ENCODE measurements at regions not wholly inside any gene's neighbourhood (a gene's known extent, or its start where the extent isn't known, plus 50 kb on each side); places are given as distances from the start of the nearest gene placed in this dataset.
"Not testable (repeated sequence)": the region's sequence is repeated elsewhere in the genome, so short reads cannot be mapped to it uniquely, and the experiment has no call there.

DNA sequence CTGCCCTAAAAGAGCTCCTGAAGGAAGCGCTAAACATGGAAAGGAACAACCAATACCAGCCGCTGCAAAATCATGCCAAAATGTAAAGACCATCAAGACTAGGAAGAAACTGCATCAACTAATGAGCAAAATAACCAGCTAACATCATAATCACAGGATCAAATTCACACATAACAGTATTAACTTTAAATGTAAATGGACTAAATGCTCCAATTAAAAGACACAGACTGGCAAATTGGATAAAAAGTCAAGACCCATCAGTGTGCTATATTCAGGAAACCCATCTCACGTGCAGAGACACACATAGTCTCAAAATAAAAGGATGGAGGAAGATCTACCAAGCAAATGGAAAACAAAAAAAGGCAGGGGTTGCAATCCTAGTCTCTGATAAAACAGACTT, 88.8 kb upstream of the CAV2 start:
- H3K27me3 ChIP-seq (ENCODE audit: control insufficient read depth, insufficient read depth, low read length); H3K4me3 Mint-ChIP-seq; H3K36me3 ChIP-seq (ENCODE audit: control insufficient read depth, insufficient read depth, low read length); DNase-seq; H3K27me3 Mint-ChIP-seq; H3K9me3 Mint-ChIP-seq; H3K4me1 Mint-ChIP-seq; H3K36me3 Mint-ChIP-seq; H3K4me1 ChIP-seq (ENCODE audit: control insufficient read depth, insufficient read depth, low read length, poor library complexity, severe bottlenecking); H3K27ac ChIP-seq (ENCODE audit: insufficient read depth, low read length, poor library complexity, severe bottlenecking); H3K4me3 ChIP-seq (ENCODE audit: low read depth, low read length); H3K9me3 ChIP-seq (ENCODE audit: control insufficient read depth in 2 of 2, low read length in 2 of 2); H3K27ac Mint-ChIP-seq; ATAC-seq (ENCODE audit: low read depth in 2 of 2): not testable (repeated sequence)

DNA sequence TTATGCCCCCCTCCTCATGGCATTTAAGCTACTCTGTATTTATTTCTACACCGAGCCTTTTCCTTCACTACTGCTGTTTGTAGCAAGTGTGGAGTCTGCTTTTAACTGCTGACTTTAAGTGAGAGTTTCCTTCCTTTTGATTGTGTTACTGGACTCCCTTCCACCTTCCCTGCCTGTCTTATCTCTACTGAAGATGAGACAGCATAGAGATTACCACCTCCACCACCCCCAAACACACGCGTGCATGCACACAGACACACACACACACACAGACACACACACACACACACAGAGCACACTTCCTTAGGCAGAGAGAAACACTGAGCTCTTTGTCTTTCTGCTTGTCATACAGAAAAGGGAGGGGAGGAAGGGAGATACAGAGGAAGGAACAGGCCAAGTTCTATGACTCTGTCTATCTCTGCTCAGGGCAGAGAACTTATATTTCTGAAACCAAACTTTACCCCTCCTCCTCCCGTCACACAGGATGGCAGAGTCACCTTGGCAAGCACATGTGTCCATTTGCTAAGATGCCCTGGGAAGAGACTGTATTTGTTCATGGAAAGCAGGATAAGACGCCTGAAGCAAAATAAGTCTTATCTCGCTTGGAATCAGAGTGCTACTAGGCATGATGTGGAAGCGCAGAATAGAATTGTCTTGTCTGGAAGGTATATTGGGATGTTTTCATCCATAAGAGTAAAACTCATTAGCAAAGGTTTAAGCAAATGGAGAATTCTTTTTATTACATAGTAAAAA, 81.8 kb upstream of the CAV2 start:
- no peaks in the 10 kb centered on the region for H3K4me1 ChIP-seq (ENCODE audit: control insufficient read depth, insufficient read depth, low read length, poor library complexity, severe bottlenecking)
- peaks cover 0 to 5% (median 0%) of the 10 kb centered on the region in 7 donors for H3K9me3 Mint-ChIP-seq
- H3K27ac ChIP-seq (ENCODE audit: insufficient read depth, low read length, poor library complexity, severe bottlenecking), result no peak overlapping the region
- no peaks in the 10 kb centered on the region for H3K36me3 Mint-ChIP-seq
- H3K9me3 ChIP-seq (ENCODE audit: control insufficient read depth in 2 of 2, low read length in 2 of 2), result no peaks in the 10 kb centered on the region
- no peak overlapping the region for H3K4me3 Mint-ChIP-seq
- no peaks in the 10 kb centered on the region for H3K27me3 ChIP-seq (ENCODE audit: control insufficient read depth, insufficient read depth, low read length)
- no peaks in the 10 kb centered on the region for H3K36me3 ChIP-seq (ENCODE audit: control insufficient read depth, insufficient read depth, low read length)
- ATAC-seq (ENCODE audit: low read depth in 2 of 2), result no peak
- H3K4me1 Mint-ChIP-seq, result no peaks in the 10 kb centered on the region
- DNase-seq, result no peak
- no peak overlapping the region for H3K4me3 ChIP-seq (ENCODE audit: low read depth, low read length)
- H3K27ac Mint-ChIP-seq, result no peak overlapping the region
- H3K27me3 Mint-ChIP-seq, result no peaks in the 10 kb centered on the region

DNA sequence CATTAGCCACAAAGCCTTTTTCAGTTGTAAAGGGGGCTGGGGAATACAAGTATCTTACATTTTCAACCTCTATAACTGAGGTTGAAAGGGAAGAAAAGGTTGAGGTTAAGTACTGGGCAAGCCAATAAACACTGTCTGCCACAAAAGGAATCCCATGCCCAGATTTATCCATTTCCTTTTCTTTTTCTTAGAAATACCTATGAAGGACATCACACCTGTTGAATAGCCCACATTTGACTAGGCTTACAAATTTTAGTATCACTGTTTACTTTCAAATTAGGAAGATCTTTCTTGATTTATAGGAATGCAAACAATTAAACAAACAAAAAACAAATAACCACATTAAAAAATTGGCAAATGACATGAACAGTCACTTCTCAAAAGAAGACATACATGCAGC, 81.0 kb upstream of the CAV2 start:
- DNase-seq, result no peak
- Mint-ChIP-seq H3K4me3 (no peak overlapping the region), H3K36me3 (no peaks in the 10 kb centered on the region), H3K27me3 (no peaks in the 10 kb centered on the region), H3K4me1 (no peaks in the 10 kb centered on the region), H3K27ac (no peak overlapping the region), H3K9me3 (peaks cover 0 to 5% (median 0%) of the 10 kb centered on the region in 7 donors)
- no peak overlapping the region for H3K4me3 ChIP-seq (ENCODE audit: low read depth, low read length)
- no peak for ATAC-seq (ENCODE audit: low read depth in 2 of 2)
- no peak overlapping the region for H3K27ac ChIP-seq (ENCODE audit: insufficient read depth, low read length, poor library complexity, severe bottlenecking)
- no peaks in the 10 kb centered on the region for H3K9me3 ChIP-seq (ENCODE audit: control insufficient read depth in 2 of 2, low read length in 2 of 2)
- no peaks in the 10 kb centered on the region for H3K36me3 ChIP-seq (ENCODE audit: control insufficient read depth, insufficient read depth, low read length)
- H3K4me1 ChIP-seq (ENCODE audit: control insufficient read depth, insufficient read depth, low read length, poor library complexity, severe bottlenecking), result no peaks in the 10 kb centered on the region
- H3K27me3 ChIP-seq (ENCODE audit: control insufficient read depth, insufficient read depth, low read length), result no peaks in the 10 kb centered on the region

DNA sequence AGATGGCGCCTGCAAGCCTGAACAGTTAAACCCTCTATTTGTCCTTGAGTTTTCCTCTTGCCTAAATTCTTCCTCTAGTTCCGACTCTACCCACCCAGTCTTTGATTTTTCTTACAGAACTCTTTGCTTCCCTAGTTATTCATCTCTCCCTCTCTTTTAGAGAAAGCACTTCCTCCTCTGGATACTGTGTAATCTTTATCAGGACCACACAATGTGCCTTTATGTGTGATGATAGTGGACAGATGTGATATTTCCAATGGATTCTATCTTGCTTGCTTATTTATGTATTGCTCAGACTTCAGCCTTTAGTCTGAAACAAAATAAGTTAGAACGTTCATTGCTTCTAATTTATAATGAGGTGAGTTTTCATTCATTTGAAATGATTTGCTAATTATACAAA, 79.5 kb upstream of the CAV2 start:
- Mint-ChIP-seq H3K4me3 (no peak overlapping the region), H3K27ac (no peak overlapping the region), H3K9me3 (peaks cover 0 to 5% (median 0%) of the 10 kb centered on the region in 7 donors), H3K36me3 (no peaks in the 10 kb centered on the region), H3K4me1 (no peaks in the 10 kb centered on the region), H3K27me3 (no peaks in the 10 kb centered on the region)
- no peaks in the 10 kb centered on the region for H3K4me1 ChIP-seq (ENCODE audit: control insufficient read depth, insufficient read depth, low read length, poor library complexity, severe bottlenecking)
- H3K36me3 ChIP-seq (ENCODE audit: control insufficient read depth, insufficient read depth, low read length), result no peaks in the 10 kb centered on the region
- no peaks in the 10 kb centered on the region for H3K9me3 ChIP-seq (ENCODE audit: control insufficient read depth in 2 of 2, low read length in 2 of 2)
- no peak overlapping the region for H3K27ac ChIP-seq (ENCODE audit: insufficient read depth, low read length, poor library complexity, severe bottlenecking)
- H3K4me3 ChIP-seq (ENCODE audit: low read depth, low read length), result no peak overlapping the region
- no peak for ATAC-seq (ENCODE audit: low read depth in 2 of 2)
- no peaks in the 10 kb centered on the region for H3K27me3 ChIP-seq (ENCODE audit: control insufficient read depth, insufficient read depth, low read length)
- no peak for DNase-seq

DNA sequence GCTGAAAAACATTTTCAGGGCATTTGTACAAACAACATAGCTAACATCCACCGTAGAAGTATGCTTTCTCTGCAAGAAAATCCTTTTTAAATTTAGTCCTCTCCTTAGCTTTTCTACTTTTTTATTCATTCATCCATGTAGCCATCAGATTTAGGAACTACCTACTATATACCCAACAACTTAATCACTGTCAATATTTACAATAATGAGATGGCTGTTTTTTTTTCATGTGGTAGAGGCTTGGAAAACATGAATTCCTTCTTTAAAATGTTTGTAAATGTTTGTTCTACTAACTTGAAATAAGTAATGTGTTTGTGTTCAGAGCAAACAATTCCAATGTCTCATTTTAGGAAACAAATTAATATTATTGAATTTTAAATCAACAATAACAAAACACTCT, 78.2 kb upstream of the CAV2 start:
- no peak overlapping the region for H3K4me3 Mint-ChIP-seq
- no peak for DNase-seq
- no peaks in the 10 kb centered on the region for H3K36me3 Mint-ChIP-seq
- ATAC-seq (ENCODE audit: low read depth in 2 of 2), result no peak
- Histone ChIP-seq H3K4me1 (ENCODE audit: control insufficient read depth, insufficient read depth, low read length, poor library complexity, severe bottlenecking) (no peaks in the 10 kb centered on the region), H3K27ac (ENCODE audit: insufficient read depth, low read length, poor library complexity, severe bottlenecking) (no peak overlapping the region), H3K36me3 (ENCODE audit: control insufficient read depth, insufficient read depth, low read length) (no peaks in the 10 kb centered on the region), H3K27me3 (ENCODE audit: control insufficient read depth, insufficient read depth, low read length) (no peaks in the 10 kb centered on the region), H3K9me3 (ENCODE audit: control insufficient read depth in 2 of 2, low read length in 2 of 2) (no peaks in the 10 kb centered on the region), H3K4me3 (ENCODE audit: low read depth, low read length) (no peak overlapping the region)
- peaks cover 0 to 5% (median 0%) of the 10 kb centered on the region in 7 donors for H3K9me3 Mint-ChIP-seq
- no peaks in the 10 kb centered on the region for H3K27me3 Mint-ChIP-seq
- no peaks in the 10 kb centered on the region for H3K4me1 Mint-ChIP-seq
- no peak overlapping the region for H3K27ac Mint-ChIP-seq

DNA sequence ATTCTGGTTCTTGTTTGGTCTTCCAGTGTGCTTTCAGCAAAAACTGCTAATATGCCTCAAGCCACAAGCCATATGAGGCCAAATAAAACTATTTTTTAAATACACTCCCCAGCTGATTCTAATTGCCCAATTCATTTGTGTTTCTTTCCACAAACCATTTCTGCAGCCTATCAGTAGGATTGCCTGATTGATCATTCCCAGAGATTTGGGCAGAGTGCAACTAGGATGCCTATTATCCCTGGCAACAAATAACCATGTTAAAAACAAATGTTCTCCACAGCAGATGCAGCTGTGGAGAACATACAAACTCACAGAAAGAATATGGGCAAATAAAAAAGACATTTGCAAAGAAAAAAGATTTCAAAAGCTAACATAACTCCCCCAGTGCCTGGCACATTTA, 76.9 kb upstream of the CAV2 start:
- Histone ChIP-seq H3K4me3 (ENCODE audit: low read depth, low read length) (no peak overlapping the region), H3K9me3 (ENCODE audit: control insufficient read depth in 2 of 2, low read length in 2 of 2) (no peaks in the 10 kb centered on the region), H3K27me3 (ENCODE audit: control insufficient read depth, insufficient read depth, low read length) (no peaks in the 10 kb centered on the region), H3K36me3 (ENCODE audit: control insufficient read depth, insufficient read depth, low read length) (no peaks in the 10 kb centered on the region), H3K4me1 (ENCODE audit: control insufficient read depth, insufficient read depth, low read length, poor library complexity, severe bottlenecking) (no peaks in the 10 kb centered on the region), H3K27ac (ENCODE audit: insufficient read depth, low read length, poor library complexity, severe bottlenecking) (no peak overlapping the region)
- Mint-ChIP-seq H3K27ac (no peak overlapping the region), H3K4me1 (no peaks in the 10 kb centered on the region), H3K27me3 (no peaks in the 10 kb centered on the region), H3K9me3 (peaks cover 0 to 3% (median 0%) of the 10 kb centered on the region in 7 donors), H3K36me3 (no peaks in the 10 kb centered on the region), H3K4me3 (no peak overlapping the region)
- DNase-seq (no peak), ATAC-seq (ENCODE audit: low read depth in 2 of 2) (no peak)

DNA sequence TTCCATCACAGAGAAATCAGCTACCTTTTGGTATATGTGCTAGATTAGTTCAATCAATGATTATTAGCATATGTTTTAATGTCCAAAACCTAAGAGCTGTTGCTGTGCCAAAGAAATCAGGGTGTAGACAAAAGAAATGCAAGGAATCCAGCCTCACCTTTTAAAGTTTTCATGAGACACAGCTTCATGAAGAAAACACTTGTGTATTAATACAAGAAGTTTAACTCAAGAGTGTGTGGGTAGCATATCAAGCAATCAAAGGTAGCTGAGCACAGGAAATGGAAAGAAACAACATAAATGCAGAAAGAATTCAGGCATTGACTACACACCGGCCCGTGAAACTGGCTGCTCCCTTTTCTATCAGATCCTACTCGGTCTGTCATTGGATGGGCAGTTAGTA, 76.0 kb upstream of the CAV2 start:
- no peak overlapping the region for H3K4me3 Mint-ChIP-seq
- Histone ChIP-seq H3K4me1 (ENCODE audit: control insufficient read depth, insufficient read depth, low read length, poor library complexity, severe bottlenecking) (no peaks in the 10 kb centered on the region), H3K4me3 (ENCODE audit: low read depth, low read length) (no peak overlapping the region), H3K9me3 (ENCODE audit: control insufficient read depth in 2 of 2, low read length in 2 of 2) (no peaks in the 10 kb centered on the region), H3K27me3 (ENCODE audit: control insufficient read depth, insufficient read depth, low read length) (no peaks in the 10 kb centered on the region), H3K27ac (ENCODE audit: insufficient read depth, low read length, poor library complexity, severe bottlenecking) (no peak overlapping the region), H3K36me3 (ENCODE audit: control insufficient read depth, insufficient read depth, low read length) (no peaks in the 10 kb centered on the region)
- no peaks in the 10 kb centered on the region for H3K27me3 Mint-ChIP-seq
- H3K9me3 Mint-ChIP-seq, result peaks cover 0 to 3% (median 0%) of the 10 kb centered on the region in 7 donors
- DNase-seq, result no peak
- H3K4me1 Mint-ChIP-seq, result no peaks in the 10 kb centered on the region
- H3K27ac Mint-ChIP-seq, result no peak overlapping the region
- ATAC-seq (ENCODE audit: low read depth in 2 of 2), result no peak
- H3K36me3 Mint-ChIP-seq, result no peaks in the 10 kb centered on the region

DNA sequence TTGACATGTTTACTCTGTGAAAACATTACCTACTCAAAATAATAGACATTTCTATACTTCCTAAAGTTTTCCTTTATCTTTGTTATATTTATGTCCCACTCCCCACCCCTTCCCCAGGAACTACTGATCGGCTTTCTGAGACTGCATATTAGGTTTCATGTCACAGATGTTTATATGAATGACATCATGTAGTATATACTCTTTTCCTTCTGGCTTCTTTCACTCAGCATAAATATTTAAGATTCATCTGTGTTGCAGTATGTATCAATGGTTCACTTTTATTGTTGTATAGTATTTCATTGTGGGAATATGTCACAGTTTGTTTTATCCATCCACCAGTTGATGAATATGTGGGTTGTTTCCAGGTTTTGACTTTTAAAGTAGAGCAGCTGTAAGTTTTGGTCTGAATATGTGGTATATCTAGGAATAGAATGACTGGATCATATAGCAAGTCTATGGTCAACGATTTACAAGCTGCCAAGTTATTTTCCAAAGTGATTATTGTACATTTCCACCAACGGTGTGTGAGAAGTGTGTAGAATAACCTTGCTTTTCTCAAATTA, 73.8 kb upstream of the CAV2 start:
- Histone ChIP-seq H3K27me3 (ENCODE audit: control insufficient read depth, insufficient read depth, low read length) (no peaks in the 10 kb centered on the region), H3K4me3 (ENCODE audit: low read depth, low read length) (no peak overlapping the region), H3K4me1 (ENCODE audit: control insufficient read depth, insufficient read depth, low read length, poor library complexity, severe bottlenecking) (no peaks in the 10 kb centered on the region), H3K36me3 (ENCODE audit: control insufficient read depth, insufficient read depth, low read length) (no peaks in the 10 kb centered on the region), H3K27ac (ENCODE audit: insufficient read depth, low read length, poor library complexity, severe bottlenecking) (no peak overlapping the region), H3K9me3 (ENCODE audit: control insufficient read depth in 2 of 2, low read length in 2 of 2) (no peaks in the 10 kb centered on the region)
- H3K36me3 Mint-ChIP-seq, result no peaks in the 10 kb centered on the region
- no peak for ATAC-seq (ENCODE audit: low read depth in 2 of 2)
- no peak for DNase-seq
- H3K4me3 Mint-ChIP-seq, result no peak overlapping the region
- H3K27ac Mint-ChIP-seq, result no peak overlapping the region
- H3K27me3 Mint-ChIP-seq, result no peaks in the 10 kb centered on the region
- H3K9me3 Mint-ChIP-seq, result no peaks in the 10 kb centered on the region
- H3K4me1 Mint-ChIP-seq, result no peaks in the 10 kb centered on the region

All from CD4-positive, CD25-positive, alpha-beta regulatory T cell (primary cell).